Astrocyte (in vitro differentiated cells and primary cell): ENCODE measurements at regions not wholly inside any gene's neighbourhood (a gene's known extent, or its start where the extent isn't known, plus 50 kb on each side); places are given as distances from the start of the nearest gene placed in this dataset.
"Not testable (repeated sequence)": the region's sequence is repeated elsewhere in the genome, so short reads cannot be mapped to it uniquely, and the experiment has no call there.

Source experiments
- DNase-seq: peaks from one replicate; pipeline ENCODE4 v3.0.0-alpha.2; 2010; ENCODE audit warnings: low read depth
- FAIRE-seq: peaks from 2 replicates; lab custom pipeline; 2011; peaks lifted over from hg19 to GRCh38; lab: Jason Lieb, UNC
- H2AFZ ChIP-seq: 2 replicates; pipeline ENCODE4 v1.6.0; 2012; ENCODE audit warnings: low read depth, low read length, inconsistent platforms
- H3K27ac ChIP-seq: 2 replicates; pipeline ENCODE4 v1.5.1; 2011; ENCODE audit warnings: low read depth, low read length, inconsistent platforms
- H3K27me3 ChIP-seq: 2 replicates; pipeline ENCODE4 v1.6.0; 2011; ENCODE audit warnings: low read length, inconsistent platforms; ENCODE audit not compliant: insufficient read depth
- H3K36me3 ChIP-seq: 2 replicates; pipeline ENCODE4 v1.5.1; 2011; ENCODE audit warnings: low read length, inconsistent platforms; ENCODE audit not compliant: insufficient read depth
- H3K4me1 ChIP-seq: 2 replicates; pipeline ENCODE4 v1.5.1; 2011; ENCODE audit warnings: low read length, inconsistent platforms; ENCODE audit not compliant: insufficient read depth
- H3K4me2 ChIP-seq: 2 replicates; pipeline ENCODE4 v1.6.0; 2012; ENCODE audit warnings: low read length, inconsistent platforms
- H3K4me3 ChIP-seq: 2 replicates; pipeline ENCODE4 v1.5.1; 2011; ENCODE audit warnings: low read depth, mild to moderate bottlenecking, low read length, inconsistent platforms; ENCODE audit not compliant: insufficient read depth
- H3K79me2 ChIP-seq: 2 replicates; pipeline ENCODE4 v1.6.0; 2012; ENCODE audit warnings: mild to moderate bottlenecking, low read length, inconsistent platforms; ENCODE audit not compliant: insufficient read depth
- H3K9ac ChIP-seq: 2 replicates; pipeline ENCODE4 v1.6.0; 2012; ENCODE audit warnings: mild to moderate bottlenecking, low read length, inconsistent platforms
- H3K9me3 ChIP-seq: 2 replicates; pipeline ENCODE4 v1.5.1; 2012; ENCODE audit warnings: low read depth, mild to moderate bottlenecking, low read length, inconsistent platforms; ENCODE audit not compliant: insufficient read depth
- H4K20me1 ChIP-seq: 2 replicates; pipeline ENCODE4 v1.6.0; 2012; ENCODE audit warnings: low read length, inconsistent platforms; ENCODE audit not compliant: insufficient read depth
- H3K27ac Mint-ChIP-seq: one replicate; pipeline ENCODE4 v1.8.0; 2021; ENCODE audit warnings: mild to moderate bottlenecking, mixed read lengths; ENCODE audit not compliant: unreplicated experiment
- H3K27me3 Mint-ChIP-seq: one replicate; pipeline ENCODE4 v1.8.0; 2021; ENCODE audit warnings: low read depth, mixed read lengths; ENCODE audit not compliant: unreplicated experiment
- H3K36me3 Mint-ChIP-seq: one replicate; pipeline ENCODE4 v1.8.0; 2021; ENCODE audit warnings: low read depth, mixed read lengths; ENCODE audit not compliant: unreplicated experiment
- H3K4me1 Mint-ChIP-seq: one replicate; pipeline ENCODE4 v1.8.0; 2021; ENCODE audit warnings: low read depth, mixed read lengths; ENCODE audit not compliant: unreplicated experiment
- H3K4me3 Mint-ChIP-seq: one replicate; pipeline ENCODE4 v1.8.0; 2021; ENCODE audit warnings: mild to moderate bottlenecking, moderate library complexity, mixed read lengths; ENCODE audit not compliant: unreplicated experiment
- H3K9me3 Mint-ChIP-seq: one replicate; pipeline ENCODE4 v1.8.0; 2021; ENCODE audit warnings: mild to moderate bottlenecking, mixed read lengths; ENCODE audit not compliant: unreplicated experiment
- CTCF ChIP-seq: IDR thresholded peaks from 2 replicates; pipeline ENCODE4 v1.5.1; 2011; ENCODE audit warnings: low read depth, mild to moderate bottlenecking, inconsistent platforms, low read length, moderate library complexity; ENCODE audit not compliant: insufficient read depth
- EZH2 ChIP-seq: IDR thresholded peaks from 2 replicates; pipeline ENCODE4 v1.6.1; 2012; ENCODE audit warnings: mild to moderate bottlenecking, low read length, inconsistent platforms; ENCODE audit not compliant: insufficient read depth

- Histone ChIP-seq H3K9me3 (no peaks in the 10 kb centered on the region), H3K27ac (no peak overlapping the region), H3K79me2 (no peaks in the 10 kb centered on the region), H3K27me3 (no peaks in the 10 kb centered on the region), H2AFZ (no peak overlapping the region), H4K20me1 (no peaks in the 10 kb centered on the region), H3K9ac (no peak overlapping the region), H3K4me3 (no peak overlapping the region), H3K36me3 (no peaks in the 10 kb centered on the region), H3K4me2 (no peak overlapping the region), H3K4me1 (no peaks in the 10 kb centered on the region)
- Mint-ChIP-seq H3K27ac (no peak overlapping the region), H3K4me3 (no peak overlapping the region), H3K4me1 (no peaks in the 10 kb centered on the region), H3K9me3 (peaks cover 2% of the 10 kb centered on the region), H3K27me3 (no peaks in the 10 kb centered on the region), H3K36me3 (no peaks in the 10 kb centered on the region)
- no peak for TF ChIP-seq EZH2
- no peak for DNase-seq
- no peak for FAIRE-seq
Observed at GRCh38 chr1:189226779-189227178, 1250.9 kb downstream of the BRINP3 start.

GRCh38 chr1:189237008-189237407, 1240.7 kb downstream of the BRINP3 start:
- H3K36me3 ChIP-seq = no peaks in the 10 kb centered on the region
- H3K4me1 ChIP-seq = no peaks in the 10 kb centered on the region
- DNase-seq (no peak), FAIRE-seq (no peak)
- H3K9ac ChIP-seq = no peak overlapping the region
- H3K36me3 Mint-ChIP-seq = no peaks in the 10 kb centered on the region
- no peak overlapping the region for H3K27ac ChIP-seq
- peaks cover 3% of the 10 kb centered on the region for H3K9me3 Mint-ChIP-seq
- H2AFZ ChIP-seq = no peak overlapping the region
- no peaks in the 10 kb centered on the region for H4K20me1 ChIP-seq
- H3K9me3 ChIP-seq = no peaks in the 10 kb centered on the region
- no peaks in the 10 kb centered on the region for H3K4me1 Mint-ChIP-seq
- H3K4me3 ChIP-seq = no peak overlapping the region
- no peak overlapping the region for H3K27ac Mint-ChIP-seq
- H3K79me2 ChIP-seq = no peaks in the 10 kb centered on the region
- no peaks in the 10 kb centered on the region for H3K27me3 Mint-ChIP-seq
- TF ChIP-seq CTCF (no peak), EZH2 (no peak)
- H3K4me3 Mint-ChIP-seq = no peak overlapping the region
- no peak overlapping the region for H3K4me2 ChIP-seq
- no peaks in the 10 kb centered on the region for H3K27me3 ChIP-seq

GRCh38 chr1:189253601-189254350, 1223.9 kb downstream of the BRINP3 start:
- DNase-seq = no peak
- Histone ChIP-seq H3K79me2 (no peaks in the 10 kb centered on the region), H3K36me3 (no peaks in the 10 kb centered on the region), H3K27ac (no peak overlapping the region), H3K4me1 (no peaks in the 10 kb centered on the region), H3K27me3 (no peaks in the 10 kb centered on the region), H3K4me3 (no peak overlapping the region), H3K9ac (no peak overlapping the region), H3K4me2 (no peak overlapping the region), H3K9me3 (no peaks in the 10 kb centered on the region), H2AFZ (no peak overlapping the region), H4K20me1 (no peaks in the 10 kb centered on the region)
- no peak for FAIRE-seq
- Mint-ChIP-seq H3K36me3 (no peaks in the 10 kb centered on the region), H3K4me1 (no peaks in the 10 kb centered on the region), H3K4me3 (no peak overlapping the region), H3K27ac (no peak overlapping the region), H3K27me3 (no peaks in the 10 kb centered on the region), H3K9me3 (no peaks in the 10 kb centered on the region)
- TF ChIP-seq EZH2 (no peak), CTCF (no peak)

GRCh38 chr1:189261128-189261527, 1216.5 kb downstream of the BRINP3 start:
- DNase-seq, H3K27me3 ChIP-seq, H4K20me1 ChIP-seq, H3K4me1 ChIP-seq, H3K27ac Mint-ChIP-seq, H3K9me3 Mint-ChIP-seq, H3K9ac ChIP-seq, H3K79me2 ChIP-seq, FAIRE-seq, H3K4me3 ChIP-seq, H2AFZ ChIP-seq, H3K9me3 ChIP-seq, H3K36me3 ChIP-seq, H3K27ac ChIP-seq, H3K4me3 Mint-ChIP-seq, H3K4me2 ChIP-seq, H3K27me3 Mint-ChIP-seq, H3K36me3 Mint-ChIP-seq, H3K4me1 Mint-ChIP-seq: not testable (repeated sequence)
